C4-2B (cell line): ENCODE measurements at regions not wholly inside any gene's neighbourhood (a gene's known extent, or its start where the extent isn't known, plus 50 kb on each side); places are given as distances from the start of the nearest gene placed in this dataset.
"Not testable (repeated sequence)": the region's sequence is repeated elsewhere in the genome, so short reads cannot be mapped to it uniquely, and the experiment has no call there.

Experiments used
- H3K27ac ChIP-seq: fragments of 450-650 bp; 2 replicates; pipeline ENCODE4 v1.5.1; 2017
- CTCF ChIP-seq: fragments of 450-650 bp; conservative IDR thresholded peaks from 2 replicates; pipeline ENCODE4 v1.5.1; 2017; ENCODE audit warnings: mild to moderate bottlenecking
- ZFX ChIP-seq: fragments of 450-650 bp; IDR thresholded peaks from 2 replicates; pipeline ENCODE4 v1.6.1; 2017

GRCh38 chr2:129035992-129036391 is 717.3 kb upstream of the HS6ST1 start:
- TF ChIP-seq CTCF (no peak), ZFX (no peak)
- no peak overlapping the region for H3K27ac ChIP-seq

GRCh38 chr2:129043677-129044076 is 725.0 kb upstream of the HS6ST1 start:
- not testable (repeated sequence) for H3K27ac ChIP-seq

- not testable (repeated sequence) for H3K27ac ChIP-seq
Measured at GRCh38 chr2:129046475-129046874, 727.8 kb upstream of the HS6ST1 start.

GRCh38 chr2:129050101-129050500 is 731.4 kb upstream of the HS6ST1 start:
- TF ChIP-seq ZFX: no peak
- no peak for TF ChIP-seq CTCF

GRCh38 chr2:129055242-129055641 is 736.6 kb upstream of the HS6ST1 start:
- TF ChIP-seq CTCF: no peak
- TF ChIP-seq ZFX: no peak
- H3K27ac ChIP-seq: no peak overlapping the region

More at GRCh38 chr2:129050101-129050500, 731.4 kb upstream of the HS6ST1 start:
- no peak overlapping the region for H3K27ac ChIP-seq

GRCh38 chr2:129055824-129056223 is 737.2 kb upstream of the HS6ST1 start:
- TF ChIP-seq CTCF: no peak
- TF ChIP-seq ZFX: no peak
- H3K27ac ChIP-seq: peak overlapping the region; percentile 92; the same call in 1 of the 2 replicates

GRCh38 chr2:129056309-129056958 is 737.8 kb upstream of the HS6ST1 start:
- peak overlapping the region; percentile 92 for H3K27ac ChIP-seq
- TF ChIP-seq ZFX (0 out of 2 replicates have a peak, but pooled peaks have one; percentile 6), CTCF (no peak)

- TF ChIP-seq ZFX (no peak), CTCF (no peak)
- peak overlapping the region; percentile 92 for H3K27ac ChIP-seq
Measured at GRCh38 chr2:129056959-129057317, 738.3 kb upstream of the HS6ST1 start.
